Kidney epithelial cell (primary cell): ENCODE measurements at regions not wholly inside any gene's neighbourhood (a gene's known extent, or its start where the extent isn't known, plus 50 kb on each side); places are given as distances from the start of the nearest gene placed in this dataset.

Experiments used
- DNase-seq: peaks from one replicate; pipeline ENCODE4 v3.0.0-alpha.2; 2010; ENCODE audit warnings: low read depth
- H3K27me3 ChIP-seq: 2 replicates; pipeline ENCODE4 v1.6.0; 2011; ENCODE audit warnings: low read length; ENCODE audit not compliant: control insufficient read depth, insufficient read depth
- H3K36me3 ChIP-seq: 2 replicates; pipeline ENCODE4 v1.5.1; 2011; ENCODE audit warnings: low read length; ENCODE audit not compliant: control insufficient read depth, insufficient read depth
- H3K4me3 ChIP-seq: 2 replicates; pipeline ENCODE4 v1.5.1; 2011; ENCODE audit warnings: low read depth, mild to moderate bottlenecking, control low read depth, low read length
- TF ChIP-seq, protein P1 (sequence below): IDR thresholded peaks from 2 replicates; pipeline ENCODE4 v1.5.1; 2011; ENCODE audit warnings: mild to moderate bottlenecking, moderate library complexity, low read length, control low read depth, inconsistent platforms; ENCODE audit not compliant: insufficient read depth, poor library complexity, severe bottlenecking

DNA sequence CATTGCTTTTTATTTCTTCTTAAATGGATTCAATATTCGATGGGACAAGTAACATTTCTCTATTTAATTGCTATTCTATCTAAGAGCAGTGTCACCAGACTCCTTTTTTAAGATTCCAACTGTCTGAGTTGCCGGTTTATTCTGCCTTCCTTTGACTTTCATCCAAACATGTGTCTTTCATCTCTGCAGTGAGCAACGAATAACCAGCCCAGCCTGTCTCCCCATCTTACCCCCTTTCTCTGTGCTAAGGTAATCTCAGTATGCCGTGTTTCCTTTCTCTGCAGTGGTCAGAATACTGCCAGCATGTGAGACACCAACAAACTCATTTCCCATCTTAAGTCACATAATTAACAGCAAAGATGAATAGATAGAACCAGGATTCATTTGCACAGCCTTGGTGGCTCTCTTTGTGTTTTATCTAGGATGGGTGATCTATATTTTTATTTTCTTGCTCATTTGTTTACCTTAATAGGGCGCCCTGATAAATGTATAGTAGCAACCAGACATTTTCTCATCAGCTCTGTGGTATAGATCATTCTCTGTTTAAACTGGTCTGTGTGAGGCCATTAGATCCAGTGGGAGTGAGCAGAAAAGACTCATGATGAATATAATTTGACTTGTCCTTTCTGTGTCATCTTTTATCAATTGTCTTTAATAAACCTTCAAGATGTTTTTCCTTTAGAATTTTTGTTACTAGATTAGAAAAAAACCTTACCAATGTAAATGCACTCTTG, 394.8 kb upstream of the IGFBP7 start:
- no peak for DNase-seq
- H3K27me3 ChIP-seq, result no peaks in the 10 kb centered on the region
- no peaks in the 10 kb centered on the region for H3K36me3 ChIP-seq
- H3K4me3 ChIP-seq, result no peak overlapping the region
- TF ChIP-seq, protein P1, sequence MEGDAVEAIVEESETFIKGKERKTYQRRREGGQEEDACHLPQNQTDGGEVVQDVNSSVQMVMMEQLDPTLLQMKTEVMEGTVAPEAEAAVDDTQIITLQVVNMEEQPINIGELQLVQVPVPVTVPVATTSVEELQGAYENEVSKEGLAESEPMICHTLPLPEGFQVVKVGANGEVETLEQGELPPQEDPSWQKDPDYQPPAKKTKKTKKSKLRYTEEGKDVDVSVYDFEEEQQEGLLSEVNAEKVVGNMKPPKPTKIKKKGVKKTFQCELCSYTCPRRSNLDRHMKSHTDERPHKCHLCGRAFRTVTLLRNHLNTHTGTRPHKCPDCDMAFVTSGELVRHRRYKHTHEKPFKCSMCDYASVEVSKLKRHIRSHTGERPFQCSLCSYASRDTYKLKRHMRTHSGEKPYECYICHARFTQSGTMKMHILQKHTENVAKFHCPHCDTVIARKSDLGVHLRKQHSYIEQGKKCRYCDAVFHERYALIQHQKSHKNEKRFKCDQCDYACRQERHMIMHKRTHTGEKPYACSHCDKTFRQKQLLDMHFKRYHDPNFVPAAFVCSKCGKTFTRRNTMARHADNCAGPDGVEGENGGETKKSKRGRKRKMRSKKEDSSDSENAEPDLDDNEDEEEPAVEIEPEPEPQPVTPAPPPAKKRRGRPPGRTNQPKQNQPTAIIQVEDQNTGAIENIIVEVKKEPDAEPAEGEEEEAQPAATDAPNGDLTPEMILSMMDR, result no peak

DNA sequence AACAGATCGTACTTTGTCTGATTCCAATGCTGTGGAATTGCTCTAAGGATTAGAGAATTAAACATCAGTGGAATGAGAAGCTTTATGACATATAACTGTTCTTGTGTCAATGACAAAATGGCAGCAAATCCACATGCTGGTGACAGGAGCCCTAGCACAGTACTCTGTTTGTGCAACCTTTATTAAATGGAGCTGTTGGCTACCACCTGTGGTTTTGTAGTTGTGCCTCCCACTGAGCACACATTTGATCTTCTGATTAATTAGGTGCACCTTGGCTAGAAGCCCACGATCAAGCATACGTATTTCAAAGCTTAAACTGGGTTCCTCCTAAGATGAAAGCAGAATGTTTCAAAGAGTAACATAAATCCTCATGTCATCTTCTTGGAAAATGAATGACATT, 394.0 kb upstream of the IGFBP7 start:
- TF ChIP-seq, protein P1, result no peak
- no peak for DNase-seq
- H3K27me3 ChIP-seq, result no peaks in the 10 kb centered on the region

DNA sequence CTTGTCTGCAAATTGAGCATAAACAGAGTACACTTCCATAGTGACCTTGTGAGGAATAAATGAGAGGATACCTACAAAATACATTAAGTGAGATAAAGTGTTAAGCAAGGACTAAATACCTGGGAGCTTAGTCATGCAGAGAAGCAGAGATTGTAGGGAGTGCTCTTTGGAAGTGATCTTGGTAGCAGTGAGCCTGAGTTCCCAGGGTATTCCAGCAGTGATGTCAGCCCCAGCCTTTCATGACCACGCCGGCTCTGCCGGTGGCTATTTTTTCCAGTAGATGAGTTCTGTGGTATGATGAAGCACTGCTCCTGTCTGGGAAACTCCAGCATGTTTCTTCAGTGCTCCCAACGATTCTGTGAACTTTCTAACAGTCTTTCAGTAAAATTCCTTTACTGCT, 391.5 kb upstream of the IGFBP7 start:
- peak; percentile 78 for DNase-seq
- Histone ChIP-seq H3K27me3 (no peaks in the 10 kb centered on the region), H3K36me3 (no peaks in the 10 kb centered on the region), H3K4me3 (no peak overlapping the region)
- TF ChIP-seq, protein P1, result no peak

More for the DNA sequence above, 394.0 kb upstream of the IGFBP7 start:
- no peak overlapping the region for H3K4me3 ChIP-seq
- no peaks in the 10 kb centered on the region for H3K36me3 ChIP-seq

DNA sequence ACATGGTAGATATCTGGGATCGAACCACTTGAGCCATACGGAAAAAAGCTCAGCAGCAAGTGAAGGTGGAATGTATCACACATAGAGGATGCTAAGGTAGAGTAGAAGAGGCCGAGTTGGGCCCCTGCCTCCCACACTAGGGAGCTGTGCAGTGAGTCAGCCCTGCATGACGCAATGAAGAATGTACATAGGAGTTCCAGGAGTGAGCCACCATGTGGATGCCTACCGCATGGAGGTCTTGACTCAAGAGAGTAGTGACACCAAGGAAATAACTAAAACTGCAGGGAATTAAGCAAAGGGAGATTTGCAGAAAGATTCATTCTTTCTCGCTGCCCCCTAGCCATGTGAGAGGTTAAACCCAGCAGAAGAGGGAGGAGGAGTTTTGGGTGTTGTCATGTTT, 389.6 kb upstream of the IGFBP7 start:
- TF ChIP-seq, protein P1, result no peak
- Histone ChIP-seq H3K4me3 (no peak overlapping the region), H3K36me3 (no peaks in the 10 kb centered on the region), H3K27me3 (no peaks in the 10 kb centered on the region)
- no peak for DNase-seq

DNA sequence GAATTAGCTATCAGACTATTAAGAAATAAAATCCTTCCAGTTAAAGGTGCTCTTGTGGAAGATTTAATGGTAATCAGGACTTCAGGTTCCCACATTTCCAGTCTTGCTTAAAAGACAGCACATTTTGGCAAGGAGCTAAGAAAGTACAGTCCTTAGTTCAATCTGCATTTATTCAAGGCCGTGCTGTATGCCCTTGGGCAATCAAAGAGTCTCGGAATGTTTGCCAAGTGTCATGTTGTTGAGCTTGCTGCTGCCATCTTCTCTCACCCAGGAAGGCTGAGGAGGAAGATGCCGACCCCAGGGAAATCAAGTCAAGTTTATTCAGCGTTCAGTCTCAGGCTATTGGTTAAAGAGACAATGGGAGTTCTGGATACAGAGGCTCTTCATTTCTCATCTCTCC, 388.1 kb upstream of the IGFBP7 start:
- Histone ChIP-seq H3K27me3 (no peaks in the 10 kb centered on the region), H3K4me3 (no peak overlapping the region), H3K36me3 (no peaks in the 10 kb centered on the region)
- TF ChIP-seq, protein P1, result no peak
- no peak for DNase-seq

DNA sequence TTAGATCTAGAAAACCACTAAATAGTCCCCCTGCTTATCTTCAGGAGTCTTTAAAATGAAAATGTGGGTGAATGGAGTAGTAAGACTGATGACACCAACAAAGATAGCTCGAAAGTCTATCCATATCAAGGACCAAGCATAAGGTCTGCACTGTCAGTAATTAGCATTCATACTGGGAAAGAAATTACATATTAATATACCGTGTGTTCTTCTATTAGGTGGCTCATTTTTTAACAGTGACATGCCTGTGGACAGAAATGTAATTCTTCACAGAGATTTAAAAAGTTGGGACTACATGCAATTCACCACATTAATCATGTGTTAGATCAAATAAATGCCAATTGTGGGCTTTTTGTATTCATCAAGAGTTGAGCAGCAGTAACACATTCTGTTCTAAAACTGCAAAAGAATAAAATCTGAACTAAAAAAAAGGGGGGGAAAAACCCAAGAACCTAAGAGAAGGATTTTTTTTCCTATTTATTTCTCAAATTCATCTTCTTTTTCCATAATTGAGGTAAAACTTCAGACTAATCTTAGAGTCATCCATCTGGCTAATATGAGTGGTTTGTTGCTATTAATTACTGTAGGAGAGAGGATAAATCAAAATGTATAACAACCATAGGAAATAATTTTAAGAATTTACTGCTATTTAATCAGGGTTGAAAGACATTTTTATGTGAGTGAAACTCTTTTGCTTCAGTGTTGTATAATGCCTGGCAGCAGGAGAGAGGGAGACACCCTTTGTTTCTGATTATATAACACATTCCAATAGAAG, 386.7 kb upstream of the IGFBP7 start:
- H3K4me3 ChIP-seq, result no peak overlapping the region
- TF ChIP-seq, protein P1, result no peak
- DNase-seq, result no peak
- no peaks in the 10 kb centered on the region for H3K36me3 ChIP-seq
- H3K27me3 ChIP-seq, result no peaks in the 10 kb centered on the region
